ENCODE measurements at regions not wholly inside any gene's neighbourhood (a gene's known extent, or its start where the extent isn't known, plus 50 kb on each side); places are given as distances from the start of the nearest gene placed in this dataset.

DNA sequence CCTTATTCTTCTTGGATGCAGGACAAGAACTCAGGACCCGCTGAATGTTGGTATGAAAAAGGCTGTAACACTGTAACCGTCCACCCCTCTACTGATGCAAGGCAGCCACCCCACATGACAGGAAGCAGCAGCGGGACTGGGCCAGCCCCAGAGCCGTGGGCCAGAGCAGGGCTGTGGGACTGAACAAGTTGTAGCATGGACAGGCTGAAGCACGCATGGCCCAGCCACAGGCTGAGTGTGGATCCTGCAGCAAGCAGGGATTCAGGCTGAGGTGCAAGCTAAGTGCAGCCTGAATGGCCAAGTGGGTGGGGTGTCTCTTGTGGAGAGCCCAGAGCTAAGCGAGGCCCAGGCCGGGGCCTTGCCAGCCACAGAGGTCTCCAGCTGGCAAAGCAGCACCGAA is 632.2 kb downstream of the SPOCK3 start:
- H3K9me3 Mint-ChIP-seq: peaks cover 15 to 31% (median 23%) of the 10 kb centered on the region in 3 donors
- H3K4me1 Mint-ChIP-seq: no peaks in the 10 kb centered on the region
- H3K27ac Mint-ChIP-seq: no peak overlapping the region
- Histone ChIP-seq H3K9me3 (no peaks in the 10 kb centered on the region), H3K36me3 (ENCODE audit: control insufficient read depth in 2 of 2, extremely low read depth in 1 of 2, insufficient read depth in 1 of 2, low read length in 1 of 2) (no peaks in the 10 kb centered on the region), H3K4me1 (ENCODE audit: control insufficient read depth in 1 of 2, extremely low read depth in 1 of 2, insufficient read depth in 2 of 2, low read length in 2 of 2) (no peaks in the 10 kb centered on the region), H3K27ac (ENCODE audit: low read length) (no peak overlapping the region), H3K27me3 (replicated peaks in 1 of 2; ENCODE audit: control insufficient read depth in 2 of 2, extremely low read depth in 1 of 2, insufficient read depth in 2 of 2, low read length in 1 of 2) (no peaks in the 10 kb centered on the region), H3K4me3 (ENCODE audit: control insufficient read depth in 1 of 2, extremely low read depth in 1 of 2, low read length in 1 of 2) (no peak overlapping the region)
- ATAC-seq (replicated peaks in 1 of 4): no peak
- no peaks in the 10 kb centered on the region for H3K36me3 Mint-ChIP-seq
- DNase-seq: no peak
- H3K4me3 Mint-ChIP-seq: no peak overlapping the region
- 86% methylated on average over 7 of the region's 8 CpGs for whole genome bisulfite sequencing (ENCODE audit: insufficient coverage)
- H3K27me3 Mint-ChIP-seq: no peaks in the 10 kb centered on the region
- ChIA-PET CTCF (no interaction called here), POLR2A (no interaction called here)

DNA sequence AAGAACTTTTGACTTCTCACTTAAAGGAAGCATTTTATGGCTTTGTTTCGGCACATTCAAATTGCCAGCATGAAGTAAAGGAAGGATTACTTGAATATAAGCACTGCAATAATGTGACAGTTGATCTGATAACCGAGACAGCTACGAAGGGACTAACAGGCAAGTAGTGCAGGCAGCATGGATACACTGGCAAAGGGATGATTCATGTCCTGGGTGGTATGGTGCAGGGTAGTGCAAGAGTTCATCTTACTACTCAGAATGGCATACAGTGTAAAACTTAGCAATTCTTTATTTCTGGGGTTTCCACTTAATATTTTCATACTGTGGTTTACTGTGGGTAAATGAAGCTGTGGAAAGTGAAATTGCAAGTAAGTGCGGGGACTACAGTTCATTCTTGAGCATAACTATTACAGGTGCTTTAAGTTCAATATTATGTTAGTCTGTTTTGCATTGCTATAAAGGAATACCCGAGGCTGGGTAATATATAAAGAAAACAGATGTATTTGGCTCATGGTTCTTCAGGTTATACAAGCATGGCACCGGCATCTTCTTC is 611.8 kb downstream of the SPOCK3 start:
- no peaks in the 10 kb centered on the region for H3K9me3 ChIP-seq
- Mint-ChIP-seq H3K9me3 (peaks cover 4 to 18% (median 17%) of the 10 kb centered on the region in 3 donors), H3K36me3 (no peaks in the 10 kb centered on the region), H3K4me1 (no peaks in the 10 kb centered on the region), H3K27me3 (no peaks in the 10 kb centered on the region), H3K4me3 (no peak overlapping the region), H3K27ac (no peak overlapping the region)
- DNase-seq (no peak), ATAC-seq (replicated peaks in 1 of 4) (no peak)
- ChIA-PET POLR2A (no interaction called here), CTCF (no interaction called here)
- 57% methylated on average over 3 of the region's 6 CpGs for WGBS (ENCODE audit: insufficient coverage)
- H3K27me3 ChIP-seq (replicated peaks in 1 of 2; ENCODE audit: control insufficient read depth in 2 of 2, extremely low read depth in 1 of 2, insufficient read depth in 2 of 2, low read length in 1 of 2): no peaks in the 10 kb centered on the region
- no peaks in the 10 kb centered on the region for H3K4me1 ChIP-seq (ENCODE audit: control insufficient read depth in 1 of 2, extremely low read depth in 1 of 2, insufficient read depth in 2 of 2, low read length in 2 of 2)
- no peak overlapping the region for H3K4me3 ChIP-seq (ENCODE audit: control insufficient read depth in 1 of 2, extremely low read depth in 1 of 2, low read length in 1 of 2)
- H3K36me3 ChIP-seq (ENCODE audit: control insufficient read depth in 2 of 2, extremely low read depth in 1 of 2, insufficient read depth in 1 of 2, low read length in 1 of 2): no peaks in the 10 kb centered on the region
- no peak overlapping the region for H3K27ac ChIP-seq (ENCODE audit: low read length)

DNA sequence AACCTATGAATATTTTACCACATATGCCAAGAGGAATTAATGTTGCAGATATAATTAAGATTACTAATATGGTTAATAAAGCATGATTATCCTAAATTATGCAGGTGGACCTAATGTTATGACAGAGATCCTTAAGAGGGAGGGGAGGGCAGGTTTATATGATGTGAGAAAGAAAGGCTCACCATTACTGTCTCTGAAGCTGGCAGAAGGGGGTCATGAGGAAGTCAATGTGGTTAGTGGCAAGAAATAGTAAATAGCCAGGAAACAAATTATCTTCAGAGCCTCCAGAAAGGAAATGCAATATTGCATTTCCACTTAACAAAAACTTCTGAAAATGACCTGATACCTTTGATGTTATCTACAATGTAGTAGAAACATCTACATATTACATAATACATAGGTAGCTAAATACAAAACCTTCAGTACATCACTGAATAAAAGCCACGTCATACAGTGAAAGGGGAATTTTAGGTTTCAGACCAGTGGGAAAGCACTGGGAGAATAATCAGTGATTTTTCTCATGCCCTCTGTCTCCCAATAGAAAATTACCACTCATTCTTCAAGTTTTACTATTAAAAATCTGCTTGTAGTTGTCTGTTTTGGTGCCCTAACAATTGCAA is 609.2 kb downstream of the SPOCK3 start:
- Mint-ChIP-seq H3K4me1 (no peaks in the 10 kb centered on the region), H3K36me3 (no peaks in the 10 kb centered on the region), H3K4me3 (no peak overlapping the region), H3K27me3 (no peaks in the 10 kb centered on the region), H3K9me3 (peaks cover 6 to 24% (median 18%) of the 10 kb centered on the region in 3 donors), H3K27ac (no peak overlapping the region)
- Histone ChIP-seq H3K36me3 (ENCODE audit: control insufficient read depth in 2 of 2, extremely low read depth in 1 of 2, insufficient read depth in 1 of 2, low read length in 1 of 2) (no peaks in the 10 kb centered on the region), H3K27me3 (replicated peaks in 1 of 2; ENCODE audit: control insufficient read depth in 2 of 2, extremely low read depth in 1 of 2, insufficient read depth in 2 of 2, low read length in 1 of 2) (no peaks in the 10 kb centered on the region), H3K4me1 (ENCODE audit: control insufficient read depth in 1 of 2, extremely low read depth in 1 of 2, insufficient read depth in 2 of 2, low read length in 2 of 2) (no peaks in the 10 kb centered on the region), H3K9me3 (no peaks in the 10 kb centered on the region), H3K4me3 (ENCODE audit: control insufficient read depth in 1 of 2, extremely low read depth in 1 of 2, low read length in 1 of 2) (no peak overlapping the region), H3K27ac (ENCODE audit: low read length) (no peak overlapping the region)
- POLR2A ChIA-PET: no interaction called here
- CTCF ChIA-PET: no interaction called here
- no peak for DNase-seq
- no CpG with 5 or more reads among the region's 1 CpG for WGBS (ENCODE audit: insufficient coverage)
- no peak for ATAC-seq (replicated peaks in 1 of 4)

DNA sequence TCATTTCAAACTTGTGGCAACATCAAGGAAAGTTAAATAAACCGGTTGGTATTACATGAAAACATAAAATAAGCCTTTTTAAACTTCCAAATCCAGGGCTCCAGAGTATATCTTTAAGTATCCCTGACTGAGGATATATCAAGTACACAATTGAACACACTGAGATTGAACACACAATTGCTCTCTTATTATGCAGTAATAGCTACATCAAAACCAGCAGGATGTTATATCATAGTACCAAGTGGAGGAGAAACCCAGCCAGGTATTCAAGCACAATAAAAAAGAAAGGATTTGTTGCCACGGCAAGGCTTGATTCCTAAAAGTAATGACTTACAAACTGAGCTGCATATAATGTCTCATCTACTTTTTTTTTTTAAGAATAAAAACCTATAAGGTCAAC is 605.8 kb downstream of the SPOCK3 start:
- no peaks in the 10 kb centered on the region for H3K36me3 ChIP-seq (ENCODE audit: control insufficient read depth in 2 of 2, extremely low read depth in 1 of 2, insufficient read depth in 1 of 2, low read length in 1 of 2)
- ATAC-seq (replicated peaks in 1 of 4) (no peak), DNase-seq (no peak)
- Mint-ChIP-seq H3K27ac (no peak overlapping the region), H3K4me1 (no peaks in the 10 kb centered on the region), H3K4me3 (no peak overlapping the region), H3K27me3 (no peaks in the 10 kb centered on the region), H3K36me3 (no peaks in the 10 kb centered on the region), H3K9me3 (peaks cover 11 to 17% (median 12%) of the 10 kb centered on the region in 3 donors)
- H3K27me3 ChIP-seq (replicated peaks in 1 of 2; ENCODE audit: control insufficient read depth in 2 of 2, extremely low read depth in 1 of 2, insufficient read depth in 2 of 2, low read length in 1 of 2): no peaks in the 10 kb centered on the region
- H3K9me3 ChIP-seq: no peaks in the 10 kb centered on the region
- POLR2A ChIA-PET: no interaction called here
- no CpG with 5 or more reads among the region's 2 CpGs for WGBS (ENCODE audit: insufficient coverage)
- no peak overlapping the region for H3K4me3 ChIP-seq (ENCODE audit: control insufficient read depth in 1 of 2, extremely low read depth in 1 of 2, low read length in 1 of 2)
- CTCF ChIA-PET: no interaction called here
- H3K4me1 ChIP-seq (ENCODE audit: control insufficient read depth in 1 of 2, extremely low read depth in 1 of 2, insufficient read depth in 2 of 2, low read length in 2 of 2): no peaks in the 10 kb centered on the region
- H3K27ac ChIP-seq (ENCODE audit: low read length): no peak overlapping the region

DNA sequence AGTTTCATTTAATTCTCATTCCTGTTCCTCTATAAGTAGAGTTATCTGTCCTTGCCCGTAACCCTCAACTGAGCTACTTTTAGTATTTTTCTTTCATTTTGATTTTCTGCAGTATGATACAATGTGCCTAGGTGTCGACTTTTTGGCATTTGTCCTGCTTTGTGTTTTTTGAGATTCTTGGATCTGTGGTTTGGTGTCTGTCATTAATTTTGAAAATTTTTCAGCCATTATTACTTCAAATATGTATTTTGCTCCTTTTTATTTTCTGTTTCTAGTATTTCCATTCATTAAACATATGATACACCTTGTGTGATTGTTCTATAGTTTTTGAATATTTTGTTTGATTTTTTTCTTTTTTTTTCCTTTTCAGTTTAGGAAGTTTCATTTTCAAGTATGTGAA is 598.9 kb downstream of the SPOCK3 start:
- H3K9me3 Mint-ChIP-seq: peaks cover 12 to 17% (median 14%) of the 10 kb centered on the region in 3 donors
- DNase-seq (no peak), ATAC-seq (replicated peaks in 1 of 4) (no peak)
- Histone ChIP-seq H3K27me3 (replicated peaks in 1 of 2; ENCODE audit: control insufficient read depth in 2 of 2, extremely low read depth in 1 of 2, insufficient read depth in 2 of 2, low read length in 1 of 2) (no peaks in the 10 kb centered on the region), H3K27ac (ENCODE audit: low read length) (no peak overlapping the region), H3K4me3 (ENCODE audit: control insufficient read depth in 1 of 2, extremely low read depth in 1 of 2, low read length in 1 of 2) (no peak overlapping the region), H3K36me3 (ENCODE audit: control insufficient read depth in 2 of 2, extremely low read depth in 1 of 2, insufficient read depth in 1 of 2, low read length in 1 of 2) (no peaks in the 10 kb centered on the region), H3K4me1 (ENCODE audit: control insufficient read depth in 1 of 2, extremely low read depth in 1 of 2, insufficient read depth in 2 of 2, low read length in 2 of 2) (no peaks in the 10 kb centered on the region), H3K9me3 (no peaks in the 10 kb centered on the region)
- POLR2A ChIA-PET: no interaction called here
- no peaks in the 10 kb centered on the region for H3K27me3 Mint-ChIP-seq
- no peaks in the 10 kb centered on the region for H3K4me1 Mint-ChIP-seq
- CTCF ChIA-PET: no interaction called here
- H3K36me3 Mint-ChIP-seq: no peaks in the 10 kb centered on the region
- H3K4me3 Mint-ChIP-seq: no peak overlapping the region
- no peak overlapping the region for H3K27ac Mint-ChIP-seq
- WGBS (ENCODE audit: insufficient coverage): no CpG with 5 or more reads among the region's 2 CpGs

DNA sequence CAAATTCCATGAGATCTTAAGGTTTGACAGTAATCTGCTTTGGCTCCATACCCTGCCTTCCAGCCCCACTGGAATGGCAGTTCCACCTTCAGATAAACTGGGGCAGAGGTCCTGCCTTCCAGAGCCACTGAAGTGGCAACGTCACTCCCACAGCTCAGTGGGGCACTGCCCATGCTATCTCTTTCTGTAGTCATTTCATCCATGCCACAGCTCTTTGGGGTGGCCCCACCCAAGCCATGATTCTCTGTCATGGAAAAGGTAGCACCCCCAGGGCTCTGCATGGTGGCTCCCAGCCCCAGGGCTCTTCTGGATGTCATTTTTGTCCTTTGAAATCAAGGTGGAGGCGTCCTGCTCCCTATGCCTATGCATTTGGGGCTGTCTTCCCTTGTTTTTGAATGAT is 596.5 kb downstream of the SPOCK3 start:
- POLR2A ChIA-PET: no interaction called here
- H3K4me3 Mint-ChIP-seq: no peak overlapping the region
- no peaks in the 10 kb centered on the region for H3K27me3 Mint-ChIP-seq
- CTCF ChIA-PET: no interaction called here
- Histone ChIP-seq H3K27ac (ENCODE audit: low read length) (no peak overlapping the region), H3K9me3 (no peaks in the 10 kb centered on the region), H3K27me3 (replicated peaks in 1 of 2; ENCODE audit: control insufficient read depth in 2 of 2, extremely low read depth in 1 of 2, insufficient read depth in 2 of 2, low read length in 1 of 2) (no peaks in the 10 kb centered on the region), H3K4me1 (ENCODE audit: control insufficient read depth in 1 of 2, extremely low read depth in 1 of 2, insufficient read depth in 2 of 2, low read length in 2 of 2) (no peaks in the 10 kb centered on the region), H3K4me3 (ENCODE audit: control insufficient read depth in 1 of 2, extremely low read depth in 1 of 2, low read length in 1 of 2) (no peak overlapping the region), H3K36me3 (ENCODE audit: control insufficient read depth in 2 of 2, extremely low read depth in 1 of 2, insufficient read depth in 1 of 2, low read length in 1 of 2) (no peaks in the 10 kb centered on the region)
- DNase-seq (no peak), ATAC-seq (replicated peaks in 1 of 4) (no peak)
- H3K9me3 Mint-ChIP-seq: peaks cover 4 to 14% (median 9%) of the 10 kb centered on the region in 3 donors
- no peak overlapping the region for H3K27ac Mint-ChIP-seq
- H3K36me3 Mint-ChIP-seq: no peaks in the 10 kb centered on the region
- WGBS (ENCODE audit: insufficient coverage): 67% methylated on average over 1 of the region's 2 CpGs
- no peaks in the 10 kb centered on the region for H3K4me1 Mint-ChIP-seq

DNA sequence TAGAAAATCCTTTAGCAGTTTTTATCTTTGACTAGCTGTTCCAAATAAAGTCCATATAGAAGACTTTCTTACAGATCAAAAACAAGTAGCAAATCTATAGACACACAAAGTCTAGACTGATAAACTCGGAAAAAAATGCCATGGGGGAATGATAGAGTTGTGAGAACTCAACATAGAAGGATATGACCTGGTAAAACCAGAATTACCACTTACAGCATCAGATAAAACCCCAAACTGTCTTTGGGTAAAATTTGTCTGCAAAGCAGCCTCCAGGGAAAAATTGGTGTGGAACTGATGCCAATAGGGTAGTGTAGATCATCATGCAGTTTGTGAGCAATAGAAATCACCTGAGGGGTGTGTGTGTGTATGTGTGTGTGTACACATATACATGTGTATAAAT is 579.1 kb downstream of the SPOCK3 start:
- H3K27ac ChIP-seq (ENCODE audit: low read length): no peak overlapping the region
- ChIA-PET POLR2A (no interaction called here), CTCF (no interaction called here)
- no peaks in the 10 kb centered on the region for H3K27me3 ChIP-seq (replicated peaks in 1 of 2; ENCODE audit: control insufficient read depth in 2 of 2, extremely low read depth in 1 of 2, insufficient read depth in 2 of 2, low read length in 1 of 2)
- DNase-seq (no peak), ATAC-seq (replicated peaks in 1 of 4) (no peak)
- Mint-ChIP-seq H3K9me3 (peaks cover 7 to 8% (median 8%) of the 10 kb centered on the region in 3 donors), H3K27ac (no peak overlapping the region), H3K27me3 (no peaks in the 10 kb centered on the region), H3K4me1 (no peaks in the 10 kb centered on the region), H3K4me3 (no peak overlapping the region), H3K36me3 (no peaks in the 10 kb centered on the region)
- no peaks in the 10 kb centered on the region for H3K4me1 ChIP-seq (ENCODE audit: control insufficient read depth in 1 of 2, extremely low read depth in 1 of 2, insufficient read depth in 2 of 2, low read length in 2 of 2)
- no peaks in the 10 kb centered on the region for H3K36me3 ChIP-seq (ENCODE audit: control insufficient read depth in 2 of 2, extremely low read depth in 1 of 2, insufficient read depth in 1 of 2, low read length in 1 of 2)
- no peaks in the 10 kb centered on the region for H3K9me3 ChIP-seq
- no peak overlapping the region for H3K4me3 ChIP-seq (ENCODE audit: control insufficient read depth in 1 of 2, extremely low read depth in 1 of 2, low read length in 1 of 2)
- WGBS (ENCODE audit: insufficient coverage): no CpG with 5 or more reads among the region's 1 CpG
